B cell (primary cell): ENCODE measurements at regions not wholly inside any gene's neighbourhood (a gene's known extent, or its start where the extent isn't known, plus 50 kb on each side); places are given as distances from the start of the nearest gene placed in this dataset.

Source experiments
- CTCF ChIP-seq: fragments of 200-600 bp; IDR thresholded peaks from one replicate; pipeline ENCODE4 v1.8.0; 2022; ENCODE audit warnings: antibody characterized with exemption, mild to moderate bottlenecking
- EZH2 ChIP-seq: IDR thresholded peaks from 2 replicates; pipeline ENCODE4 v1.6.1; 2012; ENCODE audit warnings: borderline replicate concordance, low read depth, mild to moderate bottlenecking, moderate library complexity, low read length; ENCODE audit not compliant: insufficient read depth, poor library complexity, severe bottlenecking

GRCh38 chr4:19752599-19752998 is 499.1 kb upstream of the SLIT2 start:
- TF ChIP-seq CTCF (no peak), EZH2 (no peak)
